PC-9 (cell line): ENCODE measurements at regions not wholly inside any gene's neighbourhood (a gene's known extent, or its start where the extent isn't known, plus 50 kb on each side); places are given as distances from the start of the nearest gene placed in this dataset.

ENCODE experiments used
- BruUV-seq: library from RNA; stranded (reverse); fragments of 400-500 nt; replicated peaks from 2 replicates; lab custom pipeline; 2021; lab: Mats Ljungman, UMichigan
- CTCF ChIA-PET: fragments of 300-600 bp; sonication (Branson Sonifier 250); formaldehyde crosslinking; loops from one replicate; lab custom pipeline; 2022; ENCODE audit warnings: antibody characterized with exemption; lab: Charles Lee
- POLR2A ChIA-PET: fragments of 300-600 bp; sonication (Branson Sonifier 250); formaldehyde crosslinking; loops from one replicate; lab custom pipeline; 2022; ENCODE audit warnings: antibody characterized with exemption; ENCODE audit not compliant: unreplicated experiment; lab: Charles Lee
- DNase-seq, 2 experiments: peaks; one replicate each; pipeline versions ENCODE4 v3.0.0 to v3.0.0-alpha.2; 2015 to 2022; ENCODE audit warnings: mixed read lengths in 1 of 2
- H2AFZ ChIP-seq: fragments of 200-600 bp; sonication (generic); 2 replicates; pipeline ENCODE4 v1.8.1; 2017; ENCODE audit warnings: antibody characterized with exemption
- H3F3A ChIP-seq: fragments of 200-600 bp; sonication (generic); 2 replicates; pipeline ENCODE4 v1.8.1; 2017; ENCODE audit warnings: antibody characterized with exemption, mild to moderate bottlenecking, low read depth; ENCODE audit not compliant: insufficient read depth
- H3K27ac ChIP-seq: fragments of 200-600 bp; sonication (generic); 2 replicates; pipeline ENCODE4 v1.6.1; 2016; ENCODE audit warnings: mixed run types
- H3K27me3 ChIP-seq: fragments of 200-600 bp; sonication (generic); 2 replicates; pipeline ENCODE4 v1.6.1; 2016; ENCODE audit warnings: low read depth, mixed run types; ENCODE audit not compliant: insufficient read depth
- H3K36me3 ChIP-seq: fragments of 200-600 bp; sonication (generic); 2 replicates; pipeline ENCODE4 v1.6.1; 2016; ENCODE audit warnings: low read depth, mixed run types
- H3K4me1 ChIP-seq: fragments of 200-600 bp; sonication (generic); replicated peaks from 2 replicates; pipeline ENCODE4 v1.6.1; 2016; ENCODE audit warnings: mixed run types; ENCODE audit not compliant: insufficient read depth
- H3K4me2 ChIP-seq: fragments of 200-600 bp; sonication (generic); 2 replicates; pipeline ENCODE4 v1.6.1; 2017; ENCODE audit warnings: mixed run types
- H3K4me3 ChIP-seq: fragments of 200-600 bp; sonication (generic); 2 replicates; pipeline ENCODE4 v1.6.1; 2016; ENCODE audit warnings: mixed run types
- H3K79me2 ChIP-seq: fragments of 200-600 bp; sonication (generic); 2 replicates; pipeline ENCODE4 v1.6.1; 2017; ENCODE audit warnings: low read depth, mixed run types
- H3K9me2 ChIP-seq: fragments of 200-600 bp; sonication (generic); 2 replicates; pipeline ENCODE4 v1.8.1; 2017; ENCODE audit warnings: mild to moderate bottlenecking; ENCODE audit not compliant: insufficient read depth
- H3K9me3 ChIP-seq: fragments of 200-600 bp; sonication (generic); 2 replicates; pipeline ENCODE4 v1.8.1; 2016; ENCODE audit warnings: low read depth; ENCODE audit not compliant: insufficient read depth
- H4K20me1 ChIP-seq: fragments of 200-600 bp; sonication (generic); 2 replicates; pipeline ENCODE4 v1.8.1; 2017; ENCODE audit not compliant: insufficient read depth
- EZH2 ChIP-seq: fragments of 200-600 bp; sonication (generic); IDR thresholded peaks from 2 replicates; pipeline ENCODE4 v1.8.0; 2017; ENCODE audit warnings: antibody characterized with exemption, low read depth
- intact Hi-C: fragments of 100-400 bp; cut with micrococcal nuclease; formaldehyde crosslinking; loops from one replicate; pipeline ENCODE4 v1.10.0; 2022; ENCODE audit not compliant: unreplicated experiment
- TF ChIP-seq, protein P1 (sequence below): fragments of 200-600 bp; sonication (generic); conservative IDR thresholded peaks from 2 replicates; pipeline ENCODE4 v1.6.1; 2017; ENCODE audit warnings: mixed run types, antibody characterized with exemption, mild to moderate bottlenecking, moderate library complexity

DNA sequence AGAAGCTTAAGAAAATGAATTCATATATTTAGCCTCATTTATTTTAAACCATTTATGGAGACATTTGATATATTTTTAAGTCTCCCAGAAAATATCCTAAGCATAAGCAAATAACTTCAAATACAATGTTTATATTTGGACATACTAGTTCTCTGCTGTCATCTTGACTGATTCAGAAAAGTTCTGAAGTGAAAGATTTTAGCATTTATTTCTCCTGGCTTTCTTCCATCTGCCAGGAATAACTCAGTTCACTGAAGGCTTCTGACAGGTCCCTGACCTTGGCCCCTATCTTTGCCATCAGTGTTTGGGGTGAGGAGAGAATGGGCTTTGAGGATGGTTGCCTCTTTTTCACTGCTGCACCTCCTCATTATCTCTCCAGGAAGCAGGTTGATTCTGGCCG, 115.7 kb downstream of the SLIT2 start:
- Histone ChIP-seq H4K20me1 (no peaks in the 10 kb centered on the region), H3K4me1 (no peaks in the 10 kb centered on the region), H3K9me2 (no peaks in the 10 kb centered on the region), H3K27ac (no peak overlapping the region), H3K4me2 (no peak overlapping the region), H3K9me3 (no peaks in the 10 kb centered on the region), H3K36me3 (no peaks in the 10 kb centered on the region), H3K4me3 (no peak overlapping the region), H3K79me2 (no peaks in the 10 kb centered on the region), H2AFZ (no peak overlapping the region), H3K27me3 (no peaks in the 10 kb centered on the region), H3F3A (no peaks in the 10 kb centered on the region)
- intact Hi-C loops = no loop called here
- no peak for TF ChIP-seq EZH2
- TF ChIP-seq, protein P1, sequence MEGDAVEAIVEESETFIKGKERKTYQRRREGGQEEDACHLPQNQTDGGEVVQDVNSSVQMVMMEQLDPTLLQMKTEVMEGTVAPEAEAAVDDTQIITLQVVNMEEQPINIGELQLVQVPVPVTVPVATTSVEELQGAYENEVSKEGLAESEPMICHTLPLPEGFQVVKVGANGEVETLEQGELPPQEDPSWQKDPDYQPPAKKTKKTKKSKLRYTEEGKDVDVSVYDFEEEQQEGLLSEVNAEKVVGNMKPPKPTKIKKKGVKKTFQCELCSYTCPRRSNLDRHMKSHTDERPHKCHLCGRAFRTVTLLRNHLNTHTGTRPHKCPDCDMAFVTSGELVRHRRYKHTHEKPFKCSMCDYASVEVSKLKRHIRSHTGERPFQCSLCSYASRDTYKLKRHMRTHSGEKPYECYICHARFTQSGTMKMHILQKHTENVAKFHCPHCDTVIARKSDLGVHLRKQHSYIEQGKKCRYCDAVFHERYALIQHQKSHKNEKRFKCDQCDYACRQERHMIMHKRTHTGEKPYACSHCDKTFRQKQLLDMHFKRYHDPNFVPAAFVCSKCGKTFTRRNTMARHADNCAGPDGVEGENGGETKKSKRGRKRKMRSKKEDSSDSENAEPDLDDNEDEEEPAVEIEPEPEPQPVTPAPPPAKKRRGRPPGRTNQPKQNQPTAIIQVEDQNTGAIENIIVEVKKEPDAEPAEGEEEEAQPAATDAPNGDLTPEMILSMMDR = no peak
- no peak for DNase-seq
- ChIA-PET POLR2A (no interaction called here), CTCF (no interaction called here)
- BruUV-seq = no TSS peak

DNA sequence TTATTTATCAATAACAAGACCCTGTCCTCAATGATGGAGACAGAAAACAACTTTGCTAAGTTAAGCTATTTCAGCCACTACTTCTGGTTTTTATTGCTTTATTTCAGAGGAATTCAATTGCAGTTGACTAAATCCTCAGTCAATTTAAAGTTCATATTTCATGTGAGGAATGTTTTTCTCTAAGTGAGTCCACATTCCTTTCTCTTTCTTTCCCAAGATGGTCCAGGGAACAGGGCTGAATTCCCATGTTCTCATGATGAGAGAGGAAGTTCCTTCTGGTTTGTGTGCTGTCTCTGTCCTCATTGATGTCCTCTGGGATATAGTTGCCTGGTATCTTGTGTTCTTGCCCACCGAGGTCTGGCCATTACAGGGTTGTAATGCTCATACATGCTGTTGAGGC, 117.2 kb downstream of the SLIT2 start:
- BruUV-seq = no TSS peak
- intact Hi-C loops = no loop called here
- no peak overlapping the region for H3K4me2 ChIP-seq
- no peak for TF ChIP-seq EZH2
- TF ChIP-seq, protein P1 = no peak
- H3K79me2 ChIP-seq = no peaks in the 10 kb centered on the region
- no peak overlapping the region for H3K27ac ChIP-seq
- DNase-seq = no peak
- H3K4me1 ChIP-seq = no peaks in the 10 kb centered on the region
- ChIA-PET POLR2A (no interaction called here), CTCF (no interaction called here)
- no peak overlapping the region for H3K4me3 ChIP-seq
- H3F3A ChIP-seq = no peaks in the 10 kb centered on the region
- H4K20me1 ChIP-seq = no peaks in the 10 kb centered on the region
- no peaks in the 10 kb centered on the region for H3K9me2 ChIP-seq
- H3K36me3 ChIP-seq = no peaks in the 10 kb centered on the region
- no peaks in the 10 kb centered on the region for H3K9me3 ChIP-seq
- no peak overlapping the region for H2AFZ ChIP-seq
- no peaks in the 10 kb centered on the region for H3K27me3 ChIP-seq

DNA sequence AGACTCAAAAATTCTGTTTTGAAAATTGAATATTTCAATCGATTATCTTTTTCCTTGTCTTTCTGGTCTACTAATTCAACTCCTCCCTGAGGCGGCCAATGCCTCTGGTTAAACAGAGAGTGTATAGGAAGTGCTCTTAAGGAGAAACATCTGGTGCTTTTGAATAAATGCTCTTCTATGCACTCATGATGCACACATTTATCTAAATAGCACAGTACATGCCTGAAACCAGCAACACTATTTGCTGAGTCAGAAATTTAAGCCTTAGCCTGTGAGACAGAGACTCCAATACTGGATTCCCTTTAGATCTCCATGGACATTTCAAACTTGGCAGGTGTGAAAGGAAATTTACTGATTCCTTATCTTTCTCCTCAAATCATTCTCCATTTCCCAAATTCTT, 118.6 kb downstream of the SLIT2 start:
- CTCF ChIA-PET = no interaction called here
- POLR2A ChIA-PET = no interaction called here
- TF ChIP-seq EZH2 = no peak
- TF ChIP-seq, protein P1 = no peak
- no peaks in the 10 kb centered on the region for H3K9me3 ChIP-seq
- no TSS peak for BruUV-seq
- H3K4me1 ChIP-seq = no peaks in the 10 kb centered on the region
- no peak overlapping the region for H3K27ac ChIP-seq
- H3K36me3 ChIP-seq = no peaks in the 10 kb centered on the region
- H3K4me3 ChIP-seq = no peak overlapping the region
- H3K9me2 ChIP-seq = no peaks in the 10 kb centered on the region
- H3K4me2 ChIP-seq = no peak overlapping the region
- no peaks in the 10 kb centered on the region for H3K27me3 ChIP-seq
- intact Hi-C loops = no loop called here
- H4K20me1 ChIP-seq = no peaks in the 10 kb centered on the region
- DNase-seq = no peak
- no peaks in the 10 kb centered on the region for H3K79me2 ChIP-seq
- H2AFZ ChIP-seq = no peak overlapping the region
- no peaks in the 10 kb centered on the region for H3F3A ChIP-seq
